SIG-M5 treated with dmso at 0.1 percent for 504 hours (cell line): ENCODE measurements at regions not wholly inside any gene's neighbourhood (a gene's known extent, or its start where the extent isn't known, plus 50 kb on each side); places are given as distances from the start of the nearest gene placed in this dataset.

Experiments
- DNase-seq: peaks from one replicate; lab custom pipeline; 2025; ENCODE audit not compliant: unreplicated experiment; lab: John Stamatoyannopoulos, UW

DNA sequence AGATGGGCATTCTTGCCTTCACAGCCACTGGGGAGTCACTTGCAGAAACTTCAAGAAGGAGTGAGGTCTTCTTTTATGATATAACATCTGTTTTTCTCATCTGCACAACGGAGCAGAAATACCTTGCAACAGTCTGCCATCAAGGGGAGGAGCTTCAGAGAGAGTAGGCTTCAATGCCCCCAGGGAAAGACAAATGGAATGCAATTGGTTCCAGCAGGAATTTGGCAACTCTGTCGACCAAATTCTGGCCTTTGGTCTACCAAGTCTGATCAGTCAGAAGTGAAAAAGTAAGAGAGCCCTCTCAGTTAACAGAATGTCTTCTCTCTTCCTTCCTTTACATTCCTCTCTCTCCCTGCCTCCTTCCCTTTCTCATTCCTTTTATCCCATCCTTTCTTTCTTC is 229.3 kb downstream of the IDS start:
- no peak for DNase-seq

- no peak for DNase-seq
These were observed 230.5 kb downstream of the IDS start for GRCh38 chrX:149274516-149275105.

GRCh38 chrX:149272690-149273463 is 232.2 kb downstream of the IDS start:
- no peak for DNase-seq

- no peak for DNase-seq
These were observed 237.0 kb downstream of the IDS start for GRCh38 chrX:149267878-149268813.

- no peak for DNase-seq
These were observed 243.0 kb downstream of the IDS start for GRCh38 chrX:149262086-149262485.

GRCh38 chrX:149259241-149259640 is 245.9 kb downstream of the IDS start:
- no peak for DNase-seq

GRCh38 chrX:149255860-149256259 is 249.2 kb downstream of the IDS start:
- DNase-seq, result no peak

GRCh38 chrX:149248073-149248625 is 257.0 kb downstream of the IDS start:
- no peak for DNase-seq

- DNase-seq, result no peak
These were observed 274.4 kb downstream of the IDS start for GRCh38 chrX:149230689-149231088.

- no peak for DNase-seq
These were observed 281.3 kb downstream of the IDS start for GRCh38 chrX:149223854-149224253.

DNA sequence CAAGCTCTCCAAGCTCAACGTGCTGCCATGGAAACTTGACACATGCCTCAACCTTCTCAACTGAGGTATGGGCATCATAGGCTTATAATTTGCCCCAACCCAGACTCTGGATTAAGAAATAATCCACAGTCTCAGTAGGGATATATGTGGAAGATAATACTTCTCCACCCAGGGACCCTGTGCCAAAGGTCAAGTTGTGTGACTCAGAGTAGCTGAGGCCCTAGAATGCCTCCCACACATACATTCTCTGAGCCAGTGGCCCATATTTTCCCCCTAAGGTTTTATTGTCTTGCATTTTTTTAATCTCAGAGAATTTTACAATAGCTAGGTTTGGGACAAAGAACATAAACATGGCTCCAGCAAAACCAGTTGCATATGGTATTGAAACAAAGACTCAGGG is 283.1 kb downstream of the IDS start:
- DNase-seq, result no peak

- no peak for DNase-seq
These were observed 283.9 kb downstream of the IDS start for GRCh38 chrX:149221230-149221629.

DNA sequence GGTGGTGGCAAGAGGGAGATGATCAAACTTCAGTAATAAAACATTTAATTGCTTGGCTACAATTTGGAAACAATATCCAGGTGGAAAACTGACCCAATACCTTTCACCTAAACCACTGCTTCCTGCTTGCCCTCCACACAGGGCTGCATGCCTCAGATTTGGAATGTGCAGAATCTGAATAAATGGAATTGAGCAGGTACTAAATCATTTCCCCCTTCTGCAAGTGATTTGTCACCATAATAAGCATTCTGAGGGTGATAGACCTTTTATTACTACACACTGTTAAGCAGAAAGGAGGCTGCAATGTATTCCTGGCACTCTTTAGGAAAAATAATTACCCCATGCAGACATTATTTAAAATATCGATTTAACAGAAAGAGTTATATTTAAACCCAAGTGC is 291.8 kb downstream of the IDS start:
- DNase-seq, result no peak

- no peak for DNase-seq
These were observed 296.8 kb downstream of the IDS start for GRCh38 chrX:149208307-149208706.

DNA sequence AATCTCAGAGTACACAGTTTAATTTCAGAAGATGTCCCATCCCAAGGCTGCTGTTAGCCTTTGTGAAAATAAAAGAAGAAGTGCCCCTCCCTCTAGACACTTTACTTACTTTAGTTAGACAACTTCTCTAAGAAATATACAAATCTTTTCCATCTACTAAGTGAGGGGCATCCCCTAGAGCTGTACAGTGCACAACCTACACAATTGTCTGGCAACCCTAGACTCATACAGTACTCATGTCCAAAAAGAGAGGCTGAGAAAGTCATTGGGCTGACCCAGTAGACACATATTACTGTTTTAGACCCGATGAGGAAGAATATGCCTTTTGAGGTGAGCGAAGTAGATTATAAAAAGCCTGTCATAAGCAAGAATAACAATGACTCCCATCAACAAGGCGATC is 297.6 kb downstream of the IDS start:
- DNase-seq, result no peak

GRCh38 chrX:149205937-149206336 is 299.2 kb downstream of the IDS start:
- DNase-seq, result no peak

DNA sequence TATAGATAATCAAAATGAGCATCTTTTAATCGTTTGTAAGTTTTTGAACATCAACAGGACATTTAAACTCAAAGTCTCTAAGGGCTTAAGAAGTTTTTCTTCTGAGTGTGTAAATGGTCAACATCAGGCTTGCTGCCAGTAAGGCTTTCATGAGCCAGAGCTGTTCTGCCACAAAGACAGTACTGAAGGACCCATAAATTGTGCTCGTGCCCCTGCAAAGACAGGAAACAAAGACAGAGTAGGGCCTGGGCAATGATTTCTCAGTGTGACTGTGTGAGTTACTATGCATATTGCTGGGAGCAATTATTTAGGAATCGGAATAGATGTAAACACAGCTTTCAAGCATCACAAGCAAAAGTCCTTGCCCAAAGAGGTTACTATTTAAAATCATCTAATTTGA is 300.0 kb downstream of the IDS start:
- no peak for DNase-seq

DNA sequence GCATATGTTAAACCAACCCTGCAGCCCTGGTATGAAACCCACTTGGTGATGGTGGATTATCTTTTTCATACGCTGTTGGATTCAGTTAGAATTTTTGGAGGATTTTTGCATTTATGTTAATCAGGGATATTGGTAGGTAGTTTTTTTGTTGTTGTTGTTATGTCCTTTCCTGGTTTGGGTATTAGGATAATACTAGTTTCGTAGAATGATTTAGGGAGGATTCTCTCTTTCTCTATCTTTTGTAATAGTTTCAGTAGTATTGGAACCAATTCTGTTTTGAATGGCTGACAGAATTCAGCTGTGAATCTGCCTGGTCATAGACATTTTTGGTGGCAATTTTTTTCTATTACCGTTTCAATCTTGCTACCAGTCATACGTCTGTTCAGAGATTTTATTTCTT is 305.4 kb downstream of the IDS start:
- DNase-seq, result no peak

DNA sequence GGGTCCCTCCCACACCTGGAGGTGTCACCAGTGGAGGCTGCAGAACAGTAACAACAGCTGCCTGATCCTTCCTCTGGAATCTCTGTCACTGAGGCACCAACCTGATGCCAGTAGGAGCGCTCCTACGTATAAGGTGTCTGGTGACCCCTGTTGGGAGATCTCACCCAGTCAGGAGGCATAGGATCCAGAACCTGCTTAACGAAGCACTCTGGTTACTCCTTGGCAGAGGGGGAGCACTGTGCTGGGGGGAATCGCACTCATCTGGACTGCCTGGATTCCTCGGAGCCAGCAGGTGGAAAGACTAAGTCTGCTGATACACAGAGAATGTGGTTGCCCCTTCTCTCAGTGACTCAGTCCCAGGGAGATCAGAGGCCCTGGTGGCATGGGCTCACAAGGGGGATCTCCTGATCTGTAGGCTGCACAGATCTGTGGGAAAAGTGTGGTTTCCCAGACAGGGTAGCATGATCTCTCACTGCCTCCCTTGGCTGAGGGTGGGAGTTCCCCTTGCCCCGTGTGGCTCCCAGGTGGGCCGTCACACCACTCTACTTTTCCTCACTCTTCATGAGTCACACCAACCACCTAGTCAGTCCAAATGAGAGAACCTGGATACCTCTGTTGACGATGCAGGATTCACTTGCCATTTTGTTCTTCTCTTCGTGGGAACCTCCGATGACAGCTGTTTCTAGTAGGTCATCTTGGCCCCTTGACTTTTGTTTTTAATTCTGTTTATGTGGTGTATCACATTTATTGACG is 305.9 kb downstream of the IDS start:
- DNase-seq, result no peak

DNA sequence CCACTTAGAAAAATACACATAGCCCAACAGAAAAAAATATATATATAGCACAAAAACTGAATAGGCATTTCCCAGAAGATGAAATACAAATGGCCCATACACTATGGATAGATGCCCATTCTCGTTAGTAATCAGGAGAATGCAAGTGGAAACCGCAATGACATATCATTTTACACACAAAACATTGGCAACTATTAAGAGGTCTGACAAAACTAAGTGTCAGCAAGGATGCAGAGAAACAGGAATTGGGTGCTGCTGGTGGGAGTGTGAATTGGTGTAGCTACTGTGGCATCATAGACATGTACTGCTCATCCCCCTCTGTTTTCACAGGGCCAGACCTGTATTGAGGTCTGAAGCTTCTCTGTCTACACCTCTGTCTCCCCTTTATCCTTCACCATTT is 320.0 kb downstream of the IDS start:
- DNase-seq, result no peak
